H1 (cell line): ENCODE measurements at regions not wholly inside any gene's neighbourhood (a gene's known extent, or its start where the extent isn't known, plus 50 kb on each side); places are given as distances from the start of the nearest gene placed in this dataset.

Experiments
- CTCF ChIA-PET: fragments of 300-600 bp; sonication (Branson Sonifier 250); formaldehyde crosslinking; loops from one replicate; lab custom pipeline; 2021; ENCODE audit not compliant: partially characterized antibody; lab: Charles Lee
- POLR2A ChIA-PET: fragments of 300-600 bp; sonication (Branson Sonifier 250); formaldehyde crosslinking; loops from one replicate; lab custom pipeline; 2021; ENCODE audit warnings: inconsistent platforms; ENCODE audit not compliant: partially characterized antibody; lab: Charles Lee
- DNase-seq, 2 experiments: peaks; one replicate each; pipeline versions ENCODE4 v3.0.0 to v3.0.0-alpha.2; 2010 to 2022; ENCODE audit warnings: low spot score in 2 of 2, low read depth in 1 of 2, mixed read lengths in 1 of 2
- FAIRE-seq: peaks from 2 replicates; lab custom pipeline; 2011; peaks lifted over from hg19 to GRCh38; lab: Jason Lieb, UNC
- H2AFZ ChIP-seq: 2 replicates; pipeline ENCODE4 v1.8.1; 2012; ENCODE audit warnings: low read length, inconsistent platforms
- H2AK5ac ChIP-seq: 2 replicates; pipeline ENCODE4 v1.6.1; 2013; ENCODE audit warnings: low read depth, low read length
- H2BK120ac ChIP-seq: replicated peaks from 2 replicates; pipeline ENCODE3; 2013; ENCODE audit warnings: low read depth, low read length, inconsistent platforms
- H2BK12ac ChIP-seq: 2 replicates; pipeline ENCODE4 v1.6.1; 2013; ENCODE audit warnings: low read depth, low read length
- H2BK15ac ChIP-seq: 2 replicates; pipeline ENCODE4 v1.6.1; 2013; ENCODE audit warnings: low read length
- H2BK20ac ChIP-seq: 2 replicates; pipeline ENCODE4 v1.6.1; 2013; ENCODE audit warnings: low read length
- H2BK5ac ChIP-seq: 2 replicates; pipeline ENCODE4 v1.6.1; 2013; ENCODE audit warnings: low read depth, low read length
- H3K14ac ChIP-seq: 2 replicates; pipeline ENCODE4 v1.6.1; 2013; ENCODE audit warnings: inconsistent platforms; ENCODE audit not compliant: insufficient read length
- H3K18ac ChIP-seq: 2 replicates; pipeline ENCODE4 v1.6.1; 2013; ENCODE audit warnings: low read length; ENCODE audit errors: extremely low read depth
- H3K23ac ChIP-seq: 2 replicates; pipeline ENCODE4 v1.6.1; 2013; ENCODE audit warnings: inconsistent platforms; ENCODE audit not compliant: insufficient read length
- H3K23me2 ChIP-seq: 2 replicates; pipeline ENCODE4 v1.6.1; 2013; ENCODE audit warnings: low read depth, low read length
- H3K27ac ChIP-seq: 2 replicates; pipeline ENCODE4 v1.6.1; 2011; ENCODE audit warnings: low read depth, low read length, inconsistent platforms
- H3K27me3 ChIP-seq, 4 experiments: replicated peaks in 1 of 4; 1 replicate in 1 of 4; 2 replicates in 3 of 4; pipeline versions ENCODE4 v1.6.1 to v1.8.1; 2011 to 2013; ENCODE audit warnings: low read length in 3 of 4, mild to moderate bottlenecking in 3 of 4, inconsistent platforms in 2 of 4, mixed read lengths in 2 of 4, moderate library complexity in 1 of 4; ENCODE audit not compliant: control insufficient read depth in 3 of 4, insufficient read depth in 3 of 4; ENCODE audit errors: extremely low read depth in 1 of 4
- H3K36me3 ChIP-seq, 4 experiments: 2 replicates each; pipeline versions ENCODE4 v1.6.1 to v1.8.1; 2011 to 2013; ENCODE audit warnings: mild to moderate bottlenecking in 4 of 4, low read length in 3 of 4, moderate library complexity in 2 of 4, control low read depth in 1 of 4, inconsistent platforms in 1 of 4; ENCODE audit not compliant: insufficient read depth in 4 of 4, control insufficient read depth in 2 of 4
- H3K4ac ChIP-seq: replicated peaks from 2 replicates; pipeline ENCODE3; 2013; ENCODE audit warnings: low read length, low read depth, mixed read lengths, inconsistent platforms; ENCODE audit not compliant: insufficient read length
- H3K4me1 ChIP-seq, 4 experiments: replicated peaks in 1 of 4; 1 replicate in 1 of 4; 2 replicates in 3 of 4; pipeline versions ENCODE4 v1.6.1 to v1.8.1; 2011 to 2013; ENCODE audit warnings: low read length in 3 of 4, inconsistent platforms in 2 of 4, mixed read lengths in 1 of 4; ENCODE audit not compliant: insufficient read depth in 4 of 4, control insufficient read depth in 3 of 4
- H3K4me2 ChIP-seq, 2 experiments: 2 replicates each; pipeline versions ENCODE4 v1.6.1 to v1.8.1; 2011 to 2013; ENCODE audit warnings: low read depth in 2 of 2, low read length in 2 of 2, control low read depth in 1 of 2, inconsistent platforms in 1 of 2, mild to moderate bottlenecking in 1 of 2; ENCODE audit not compliant: insufficient read depth in 1 of 2
- H3K4me3 ChIP-seq, 4 experiments: fragments of 200-600, 300-600 bp in 1 of 4; sonication (generic), shearing (Covaris generic), sonication (Bioruptor Twin) in 1 of 4; 2 replicates each; pipeline versions ENCODE4 v1.5.1 to v1.8.1; 2011 to 2016; ENCODE audit warnings: low read length in 4 of 4, low read depth in 3 of 4, control low read depth in 2 of 4, inconsistent platforms in 2 of 4, mild to moderate bottlenecking in 2 of 4, mixed read lengths in 1 of 4, moderate library complexity in 1 of 4; ENCODE audit not compliant: insufficient read depth in 2 of 4; ENCODE audit errors: extremely low read depth in 1 of 4
- H3K56ac ChIP-seq: replicated peaks from 2 replicates; pipeline ENCODE3; 2013; ENCODE audit warnings: low read depth, mild to moderate bottlenecking, mixed read lengths, low read length, inconsistent platforms; ENCODE audit not compliant: insufficient read length
- H3K79me1 ChIP-seq: 2 replicates; pipeline ENCODE4 v1.6.1; 2013; ENCODE audit warnings: low read depth, low read length, control low read depth
- H3K79me2 ChIP-seq, 2 experiments: 2 replicates each; pipeline versions ENCODE4 v1.6.1 to v1.8.1; 2012 to 2013; ENCODE audit warnings: low read length in 2 of 2, mild to moderate bottlenecking in 2 of 2, inconsistent platforms in 1 of 2; ENCODE audit not compliant: insufficient read depth in 2 of 2, control insufficient read depth in 1 of 2
- H3K9ac ChIP-seq, 4 experiments: replicated peaks in 1 of 4; 1 replicate in 1 of 4; 2 replicates in 3 of 4; pipeline versions ENCODE4 v1.6.1 to v1.8.1; 2011 to 2013; ENCODE audit warnings: low read depth in 3 of 4, low read length in 3 of 4, control low read depth in 2 of 4, mild to moderate bottlenecking in 2 of 4, moderate library complexity in 2 of 4, inconsistent platforms in 1 of 4; ENCODE audit errors: extremely low read depth in 1 of 4
- H3K9me3 ChIP-seq, 2 experiments: 2 replicates each; pipeline versions ENCODE4 v1.6.1 to v1.8.1; 2012 to 2013; ENCODE audit warnings: mild to moderate bottlenecking in 2 of 2, moderate library complexity in 2 of 2, control low read depth in 1 of 2, inconsistent platforms in 1 of 2, low read depth in 1 of 2, low read length in 1 of 2, mixed read lengths in 1 of 2; ENCODE audit not compliant: insufficient read depth in 2 of 2
- H4K20me1 ChIP-seq, 2 experiments: replicated peaks in 1 of 2; 2 replicates each; pipeline versions ENCODE3 to v1.8.1; 2011 to 2013; ENCODE audit warnings: inconsistent platforms in 2 of 2, low read length in 2 of 2, mild to moderate bottlenecking in 1 of 2; ENCODE audit not compliant: insufficient read depth in 2 of 2, control insufficient read depth in 1 of 2
- H4K5ac ChIP-seq: 2 replicates; pipeline ENCODE4 v1.6.1; 2013; ENCODE audit warnings: low read length, low read depth, mixed read lengths, inconsistent platforms; ENCODE audit not compliant: insufficient read length
- H4K8ac ChIP-seq: 2 replicates; pipeline ENCODE4 v1.8.0; 2013; ENCODE audit warnings: mild to moderate bottlenecking, moderate library complexity, low read length, inconsistent platforms; ENCODE audit not compliant: insufficient read depth; ENCODE audit errors: extremely low read depth
- H4K91ac ChIP-seq: replicated peaks from 2 replicates; pipeline ENCODE3; 2013; ENCODE audit warnings: low read length, mixed read lengths, inconsistent platforms; ENCODE audit not compliant: insufficient read length
- CHD1 ChIP-seq: IDR thresholded peaks from 2 replicates; pipeline ENCODE4 v1.6.1; 2012; ENCODE audit warnings: low read depth, low read length, improper control_type of control experiment
- CREB1 ChIP-seq: IDR thresholded peaks from 2 replicates; pipeline ENCODE4 v1.6.1; 2012; ENCODE audit warnings: inconsistent platforms
- CTBP2 ChIP-seq: IDR thresholded peaks from 2 replicates; pipeline ENCODE4 v1.7.0; 2011; ENCODE audit warnings: borderline replicate concordance, mild to moderate bottlenecking, moderate library complexity, mixed read lengths, low read length; ENCODE audit not compliant: insufficient read depth, insufficient read length
- EGR1 ChIP-seq: IDR thresholded peaks from 2 replicates; pipeline ENCODE4 v1.6.1; 2011; ENCODE audit warnings: low read depth, low read length, borderline replicate concordance
- FOSL1 ChIP-seq: IDR thresholded peaks from 2 replicates; pipeline ENCODE4 v1.6.1; 2011; ENCODE audit warnings: mild to moderate bottlenecking, low read depth, low read length, moderate library complexity; ENCODE audit not compliant: insufficient read depth
- GTF2F1 ChIP-seq: IDR thresholded peaks from 2 replicates; pipeline ENCODE4 v1.6.1; 2012; ENCODE audit warnings: low read depth, low read length, improper control_type of control experiment, borderline replicate concordance
- JUND ChIP-seq: IDR thresholded peaks from 2 replicates; pipeline ENCODE4 v1.6.1; 2011; ENCODE audit warnings: mild to moderate bottlenecking, improper control_type of control experiment, low read length
- KDM4A ChIP-seq: IDR thresholded peaks from one replicate; pipeline ENCODE4 v1.7.1; 2012; ENCODE audit warnings: low read depth, mild to moderate bottlenecking, moderate library complexity, low read length, inconsistent platforms; ENCODE audit not compliant: severe bottlenecking
- MAX ChIP-seq: IDR thresholded peaks from 2 replicates; pipeline ENCODE4 v1.6.1; 2012; ENCODE audit warnings: inconsistent platforms
- NANOG ChIP-seq: IDR thresholded peaks from 2 replicates; pipeline ENCODE4 v1.6.1; 2011; ENCODE audit warnings: low read length, low read depth, mild to moderate bottlenecking, inconsistent platforms; ENCODE audit not compliant: insufficient read depth, poor library complexity, severe bottlenecking
- NRF1 ChIP-seq: IDR thresholded peaks from 2 replicates; pipeline ENCODE4 v1.6.1; 2011; ENCODE audit warnings: mild to moderate bottlenecking, low read depth, low read length, improper control_type of control experiment
- POU5F1 ChIP-seq: IDR thresholded peaks from 2 replicates; pipeline ENCODE4 v1.6.1; 2011; ENCODE audit warnings: low read depth, mild to moderate bottlenecking, low read length, moderate library complexity
- RAD21 ChIP-seq, 2 experiments: IDR thresholded peaks in 1 of 2; conservative IDR thresholded peaks in 1 of 2; 2 replicates each; pipeline ENCODE4 v1.6.1; 2011; ENCODE audit warnings: low read depth in 2 of 2, low read length in 2 of 2, improper control_type of control experiment in 1 of 2, inconsistent platforms in 1 of 2, mild to moderate bottlenecking in 1 of 2, moderate library complexity in 1 of 2
- TEAD4 ChIP-seq: IDR thresholded peaks from 2 replicates; pipeline ENCODE4 v1.6.1; 2012; ENCODE audit warnings: low read depth, low read length, inconsistent platforms, mixed read lengths
- YY1 ChIP-seq: IDR thresholded peaks from 2 replicates; pipeline ENCODE4 v1.6.1; 2011; ENCODE audit warnings: low read depth, mild to moderate bottlenecking, low read length
- WGBS, 2 experiments: shearing (Covaris generic) in 1 of 2; methylation state at CpG; one replicate each; pipeline versions ENCODE4 v1.1.6 to v1.1.7; 2013 to 2015; ENCODE audit warnings: low lambda C conversion rate in 2 of 2, mixed read lengths in 2 of 2, inconsistent platforms in 1 of 2, low coverage in 1 of 2, missing lambda C conversion rate in 1 of 2; ENCODE audit not compliant: insufficient replicate concordance in 2 of 2, insufficient coverage in 1 of 2, insufficient read length in 1 of 2; ENCODE audit errors: extremely low coverage in 1 of 2, missing lambda C conversion rate in 1 of 2; 5-methylcytosine and 5-hydroxymethylcytosine counted together

- CTCF ChIA-PET: no interaction called here
- H4K5ac ChIP-seq: no peak overlapping the region
- H3K4me3 ChIP-seq: no peak overlapping the region
- H4K8ac ChIP-seq: no peak overlapping the region
- no peak overlapping the region for H2BK12ac ChIP-seq
- no peak for FAIRE-seq
- H3K14ac ChIP-seq: no peak overlapping the region
- no peak overlapping the region for H2BK120ac ChIP-seq
- POLR2A ChIA-PET: no interaction called here
- no peaks in the 10 kb centered on the region for H4K20me1 ChIP-seq
- H3K9ac ChIP-seq: no peak overlapping the region
- H4K91ac ChIP-seq: no peak overlapping the region
- H2BK5ac ChIP-seq: no peak overlapping the region
- DNase-seq: no peak
- H3K56ac ChIP-seq: no peak overlapping the region
- H3K4me2 ChIP-seq: no peak overlapping the region
- H3K9me3 ChIP-seq: no peaks in the 10 kb centered on the region
- no peak overlapping the region for H2AFZ ChIP-seq
- H3K36me3 ChIP-seq: no peaks in the 10 kb centered on the region
- no peaks in the 10 kb centered on the region for H3K27me3 ChIP-seq
- H3K4me1 ChIP-seq: peaks cover 0 to 5% (median 2%) of the 10 kb centered on the region in 4 experiments; a peak in 1 of 7 replicates
- no peak overlapping the region for H3K18ac ChIP-seq
- H2BK20ac ChIP-seq: no peak overlapping the region
- H3K23ac ChIP-seq: no peak overlapping the region
- no peaks in the 10 kb centered on the region for H3K79me1 ChIP-seq
- H3K79me2 ChIP-seq: no peaks in the 10 kb centered on the region
- WGBS, 2 experiments: 80% methylated on average over 1 of the region's 1 CpG; no CpG with 5 or more reads in 1 of the 2 experiments
- no peak overlapping the region for H2BK15ac ChIP-seq
- H2AK5ac ChIP-seq: no peak overlapping the region
- H3K27ac ChIP-seq: no peak overlapping the region
- no peak overlapping the region for H3K4ac ChIP-seq
- H3K23me2 ChIP-seq: no peaks in the 10 kb centered on the region
- TF ChIP-seq JUND (no peak), FOSL1 (no peak), YY1 (no peak), MAX (no peak), GTF2F1 (no peak), CHD1 (no peak), CREB1 (no peak), NRF1 (no peak), POU5F1 (no peak), NANOG (no peak), CTBP2 (no peak), EGR1 (no peak), KDM4A (no peak), RAD21 (IDR thresholded peaks at IDR 0.05 in 1 of 2, conservative IDR thresholded peaks at IDR 0.05 in 1 of 2; ENCODE audit: low read depth in 2 of 2, low read length in 2 of 2) (no peak), TEAD4 (no peak)
Observed at GRCh38 chr3:144466114-144466513, 494.5 kb downstream of the DIPK2A start.
